Liver (tissue), 3 donors: ENCODE measurements at regions not wholly inside any gene's neighbourhood (a gene's known extent, or its start where the extent isn't known, plus 50 kb on each side); places are given as distances from the start of the nearest gene placed in this dataset.

Source experiments
- GABPA ChIP-seq, 2 donors: IDR thresholded peaks in 1 of 2; conservative IDR thresholded peaks in 1 of 2; 2 replicates each; pipeline ENCODE4 v1.6.1; 2016; ENCODE audit warnings: antibody characterized with exemption in 2 of 2, mild to moderate bottlenecking in 1 of 2, moderate library complexity in 1 of 2
- HNF4G ChIP-seq: IDR thresholded peaks from 2 replicates; pipeline ENCODE4 v1.6.1; 2016; ENCODE audit warnings: antibody characterized with exemption
- JUND ChIP-seq, 2 donors: IDR thresholded peaks; 2 replicates each; pipeline ENCODE4 v1.6.1; 2016; ENCODE audit warnings: antibody characterized with exemption in 2 of 2
- TAF1 ChIP-seq: conservative IDR thresholded peaks from 2 replicates; pipeline ENCODE4 v1.6.1; 2016; ENCODE audit warnings: antibody characterized with exemption, mild to moderate bottlenecking
- TF ChIP-seq, protein P1 (sequence below): fragments of 150-350 bp; IDR thresholded peaks from 2 replicates; pipeline ENCODE4 v1.5.1; 2017; ENCODE audit warnings: improper control_type of control experiment, low read depth, low read length; ENCODE audit not compliant: missing input control
- TF ChIP-seq, protein P2 (sequence below): IDR thresholded peaks from 2 replicates; pipeline ENCODE4 v1.6.1; 2016; ENCODE audit warnings: antibody characterized with exemption
- donor health status: healthy.
- donor health status: healthy.

DNA sequence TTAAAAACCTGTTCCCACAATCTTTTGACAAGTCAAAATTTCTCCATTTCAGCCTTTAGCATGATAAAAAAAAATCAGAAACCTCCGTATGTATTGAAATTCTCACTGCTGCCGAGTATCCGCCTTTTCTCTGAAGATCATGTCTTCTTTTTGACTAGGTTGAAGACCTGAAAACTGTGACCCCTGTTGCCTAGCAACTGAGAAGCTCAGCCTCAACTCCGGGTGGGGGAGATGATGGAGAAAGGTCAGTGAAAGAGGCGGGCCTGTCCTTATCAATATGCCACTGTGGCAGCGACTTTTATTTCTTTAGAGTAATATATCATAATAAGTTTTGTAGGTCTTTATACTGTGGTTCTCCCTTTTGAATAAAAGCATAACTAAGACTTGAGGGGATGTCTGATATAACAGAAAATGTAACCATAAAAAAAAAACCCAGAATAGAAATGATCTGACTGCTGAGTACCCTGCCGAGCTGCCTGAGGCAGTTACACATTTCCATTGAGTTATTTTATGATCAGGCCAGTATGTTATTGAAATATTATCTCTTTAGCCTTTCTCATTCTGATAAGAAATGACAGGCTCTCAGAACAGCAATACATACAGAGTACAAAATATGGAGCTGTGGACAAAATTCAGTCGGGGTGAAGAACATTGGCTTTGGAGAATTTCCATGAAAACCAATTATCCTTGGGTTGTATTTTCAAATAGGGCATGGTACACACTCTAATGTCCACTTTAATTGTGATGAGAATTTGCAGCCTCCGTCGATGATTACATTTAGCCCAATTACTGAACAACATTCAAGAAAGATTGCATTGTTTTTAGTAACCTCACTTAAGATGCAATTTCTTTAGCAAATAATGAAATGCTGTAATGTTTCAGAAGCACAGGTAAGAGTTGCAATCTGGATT is 136.7 kb upstream of the EEF1E1 start:
- TF ChIP-seq, protein P1, sequence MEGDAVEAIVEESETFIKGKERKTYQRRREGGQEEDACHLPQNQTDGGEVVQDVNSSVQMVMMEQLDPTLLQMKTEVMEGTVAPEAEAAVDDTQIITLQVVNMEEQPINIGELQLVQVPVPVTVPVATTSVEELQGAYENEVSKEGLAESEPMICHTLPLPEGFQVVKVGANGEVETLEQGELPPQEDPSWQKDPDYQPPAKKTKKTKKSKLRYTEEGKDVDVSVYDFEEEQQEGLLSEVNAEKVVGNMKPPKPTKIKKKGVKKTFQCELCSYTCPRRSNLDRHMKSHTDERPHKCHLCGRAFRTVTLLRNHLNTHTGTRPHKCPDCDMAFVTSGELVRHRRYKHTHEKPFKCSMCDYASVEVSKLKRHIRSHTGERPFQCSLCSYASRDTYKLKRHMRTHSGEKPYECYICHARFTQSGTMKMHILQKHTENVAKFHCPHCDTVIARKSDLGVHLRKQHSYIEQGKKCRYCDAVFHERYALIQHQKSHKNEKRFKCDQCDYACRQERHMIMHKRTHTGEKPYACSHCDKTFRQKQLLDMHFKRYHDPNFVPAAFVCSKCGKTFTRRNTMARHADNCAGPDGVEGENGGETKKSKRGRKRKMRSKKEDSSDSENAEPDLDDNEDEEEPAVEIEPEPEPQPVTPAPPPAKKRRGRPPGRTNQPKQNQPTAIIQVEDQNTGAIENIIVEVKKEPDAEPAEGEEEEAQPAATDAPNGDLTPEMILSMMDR: no peak
- no peak for TF ChIP-seq GABPA (IDR thresholded peaks at IDR 0.05 in 1 of 2, conservative IDR thresholded peaks at IDR 0.05 in 1 of 2)
- TF ChIP-seq, protein P2, sequence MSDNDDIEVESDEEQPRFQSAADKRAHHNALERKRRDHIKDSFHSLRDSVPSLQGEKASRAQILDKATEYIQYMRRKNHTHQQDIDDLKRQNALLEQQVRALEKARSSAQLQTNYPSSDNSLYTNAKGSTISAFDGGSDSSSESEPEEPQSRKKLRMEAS: no peak
- no peak for TF ChIP-seq TAF1
- TF ChIP-seq HNF4G: no peak
- TF ChIP-seq JUND (IDR thresholded peaks at IDR 0.05): no peak
